ENCODE measurements at regions not wholly inside any gene's neighbourhood (a gene's known extent, or its start where the extent isn't known, plus 50 kb on each side); places are given as distances from the start of the nearest gene placed in this dataset.

DNA sequence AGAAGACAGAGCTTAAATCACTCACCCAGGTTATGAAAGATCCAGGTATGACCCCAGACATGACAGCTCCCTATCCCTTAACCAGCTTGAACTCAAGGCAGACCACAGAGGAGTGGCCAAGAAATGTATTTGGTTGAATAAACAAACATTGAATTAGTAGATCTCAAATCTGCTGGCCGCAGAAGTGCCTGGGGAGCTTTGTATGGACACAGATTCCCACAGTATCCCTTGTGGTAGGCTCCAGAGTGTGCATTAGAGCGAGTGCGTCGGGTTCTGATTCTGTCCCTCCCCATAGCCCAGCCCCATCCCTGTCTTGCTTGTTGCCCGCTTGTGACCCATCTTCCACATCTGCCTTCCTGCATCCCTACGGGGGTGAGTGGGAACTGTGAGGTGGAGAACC lies 118.8 kb upstream of the FOXF1 start:
- TF ChIP-seq CTCF (conservative IDR thresholded peaks at IDR 0.05 in 1 of 2, IDR thresholded peaks at IDR 0.05 in 1 of 2; ENCODE audit: extremely low read depth in 1 of 2, insufficient read depth in 1 of 2, low read depth in 1 of 2, low read length in 2 of 2) (no peak), EZH2 (IDR thresholded peaks at IDR 0.05; ENCODE audit: borderline replicate concordance, low read length) (no peak)
